ENCODE measurements at regions not wholly inside any gene's neighbourhood (a gene's known extent, or its start where the extent isn't known, plus 50 kb on each side); places are given as distances from the start of the nearest gene placed in this dataset.

GRCh38 chr5:56354836-56355235 is 121.7 kb upstream of the ANKRD55 start:
- no peaks in the 10 kb centered on the region for H3K4me1 Mint-ChIP-seq
- ChIA-PET POLR2A (no interaction called here), CTCF (interaction anchor here (0.8 kb wide), 1 partner anchor 18 kb away, joined by 3 read pairs; no protein-coding TSS in a partner anchor)
- DNase-seq = no peak
- H3K27ac Mint-ChIP-seq = no peak overlapping the region
- no peak overlapping the region for H3K4me3 Mint-ChIP-seq
- peaks cover 1% of the 10 kb centered on the region for H3K36me3 Mint-ChIP-seq (ENCODE audit: low read depth)
- peaks cover 2% of the 10 kb centered on the region for H3K9me3 Mint-ChIP-seq
- no peaks in the 10 kb centered on the region for H3K27me3 Mint-ChIP-seq

GRCh38 chr5:56352808-56353590 is 119.9 kb upstream of the ANKRD55 start:
- H3K4me1 Mint-ChIP-seq = no peaks in the 10 kb centered on the region
- no peak for DNase-seq
- H3K9me3 Mint-ChIP-seq = peaks cover 2% of the 10 kb centered on the region
- no peaks in the 10 kb centered on the region for H3K27me3 Mint-ChIP-seq
- H3K4me3 Mint-ChIP-seq = no peak overlapping the region
- no peak overlapping the region for H3K27ac Mint-ChIP-seq
- peaks cover 1% of the 10 kb centered on the region for H3K36me3 Mint-ChIP-seq (ENCODE audit: low read depth)
- ChIA-PET CTCF (interaction anchor here (1.0 to 2.4 kb wide), 2 partner anchors 23 to 438 kb away, joined by 3 to 5 read pairs; no protein-coding TSS in a partner anchor), POLR2A (no interaction called here)

- H3K27me3 Mint-ChIP-seq = no peaks in the 10 kb centered on the region
- peaks cover 8% of the 10 kb centered on the region for H3K9me3 Mint-ChIP-seq
- H3K36me3 Mint-ChIP-seq (ENCODE audit: low read depth) = no peaks in the 10 kb centered on the region
- H3K4me1 Mint-ChIP-seq = no peaks in the 10 kb centered on the region
- no peak for DNase-seq
- POLR2A ChIA-PET = interaction anchor here (0.6 kb wide), 1 partner anchor 381 kb away, joined by 6 read pairs; no protein-coding TSS in a partner anchor
- H3K4me3 Mint-ChIP-seq = no peak overlapping the region
- CTCF ChIA-PET = interaction anchor here (0.6 to 3.5 kb wide), 4 partner anchors 18 to 1801 kb away, joined by 3 to 9 read pairs (median 4); no protein-coding TSS in a partner anchor
- no peak overlapping the region for H3K27ac Mint-ChIP-seq
These were observed 117.6 kb upstream of the ANKRD55 start for GRCh38 chr5:56350597-56351170.

- ChIA-PET CTCF (interaction anchor here (0.6 to 3.5 kb wide), 2 partner anchors 17 to 23 kb away, joined by 3 to 9 read pairs; no protein-coding TSS in a partner anchor), POLR2A (no interaction called here)
- Mint-ChIP-seq H3K27ac (no peak overlapping the region), H3K36me3 (ENCODE audit: low read depth) (no peaks in the 10 kb centered on the region), H3K9me3 (peaks cover 8% of the 10 kb centered on the region), H3K4me3 (no peak overlapping the region), H3K4me1 (no peaks in the 10 kb centered on the region), H3K27me3 (no peaks in the 10 kb centered on the region)
- no peak for DNase-seq
These were observed 117.0 kb upstream of the ANKRD55 start for GRCh38 chr5:56350011-56350596.

GRCh38 chr5:56349461-56349860 is 116.3 kb upstream of the ANKRD55 start:
- no peaks in the 10 kb centered on the region for H3K36me3 Mint-ChIP-seq (ENCODE audit: low read depth)
- H3K4me3 Mint-ChIP-seq = no peak overlapping the region
- no peak for DNase-seq
- ChIA-PET CTCF (interaction anchor here (3.5 kb wide), 1 partner anchor 17 kb away, joined by 9 read pairs; no protein-coding TSS in a partner anchor), POLR2A (no interaction called here)
- no peak overlapping the region for H3K27ac Mint-ChIP-seq
- H3K9me3 Mint-ChIP-seq = peaks cover 8% of the 10 kb centered on the region
- H3K4me1 Mint-ChIP-seq = no peaks in the 10 kb centered on the region
- H3K27me3 Mint-ChIP-seq = no peaks in the 10 kb centered on the region

GRCh38 chr5:56346741-56347535 is 113.8 kb upstream of the ANKRD55 start:
- Mint-ChIP-seq H3K27ac (no peak overlapping the region), H3K9me3 (peaks cover 14% of the 10 kb centered on the region), H3K4me1 (peaks cover 5% of the 10 kb centered on the region), H3K4me3 (no peak overlapping the region), H3K36me3 (ENCODE audit: low read depth) (peaks cover 2% of the 10 kb centered on the region), H3K27me3 (no peaks in the 10 kb centered on the region)
- POLR2A ChIA-PET = no interaction called here
- DNase-seq = no peak
- CTCF ChIA-PET = no interaction called here

- no peaks in the 10 kb centered on the region for H3K27me3 Mint-ChIP-seq
- ChIA-PET POLR2A (no interaction called here), CTCF (no interaction called here)
- no peak overlapping the region for H3K4me3 Mint-ChIP-seq
- H3K4me1 Mint-ChIP-seq = peaks cover 7% of the 10 kb centered on the region
- DNase-seq = no peak
- peaks cover 2% of the 10 kb centered on the region for H3K36me3 Mint-ChIP-seq (ENCODE audit: low read depth)
- no peak overlapping the region for H3K27ac Mint-ChIP-seq
- H3K9me3 Mint-ChIP-seq = peaks cover 14% of the 10 kb centered on the region
These were observed 113.0 kb upstream of the ANKRD55 start for GRCh38 chr5:56346044-56346710.

- peaks cover 14% of the 10 kb centered on the region for H3K9me3 Mint-ChIP-seq
- POLR2A ChIA-PET = no interaction called here
- H3K27ac Mint-ChIP-seq = no peak overlapping the region
These were observed 112.2 kb upstream of the ANKRD55 start for GRCh38 chr5:56345352-56345751.

GRCh38 chr5:56344594-56344993 is 111.5 kb upstream of the ANKRD55 start:
- Mint-ChIP-seq H3K9me3 (peaks cover 15% of the 10 kb centered on the region), H3K4me3 (no peak overlapping the region), H3K36me3 (ENCODE audit: low read depth) (peaks cover 2% of the 10 kb centered on the region), H3K27me3 (no peaks in the 10 kb centered on the region), H3K27ac (no peak overlapping the region), H3K4me1 (peaks cover 7% of the 10 kb centered on the region)
- ChIA-PET CTCF (no interaction called here), POLR2A (no interaction called here)
- DNase-seq = no peak

More at GRCh38 chr5:56345352-56345751, 112.2 kb upstream of the ANKRD55 start:
- Mint-ChIP-seq H3K4me1 (peaks cover 7% of the 10 kb centered on the region), H3K27me3 (no peaks in the 10 kb centered on the region), H3K4me3 (no peak overlapping the region), H3K36me3 (ENCODE audit: low read depth) (peaks cover 2% of the 10 kb centered on the region)
- no peak for DNase-seq
- CTCF ChIA-PET = no interaction called here

GRCh38 chr5:56343988-56344387 is 110.9 kb upstream of the ANKRD55 start:
- peaks cover 7% of the 10 kb centered on the region for H3K4me1 Mint-ChIP-seq
- no peak overlapping the region for H3K27ac Mint-ChIP-seq
- no peaks in the 10 kb centered on the region for H3K27me3 Mint-ChIP-seq
- H3K9me3 Mint-ChIP-seq = peaks cover 19% of the 10 kb centered on the region
- CTCF ChIA-PET = no interaction called here
- H3K4me3 Mint-ChIP-seq = no peak overlapping the region
- POLR2A ChIA-PET = no interaction called here
- peaks cover 2% of the 10 kb centered on the region for H3K36me3 Mint-ChIP-seq (ENCODE audit: low read depth)
- DNase-seq = no peak

GRCh38 chr5:56342616-56343015 is 109.5 kb upstream of the ANKRD55 start:
- Mint-ChIP-seq H3K4me1 (peaks cover 9% of the 10 kb centered on the region), H3K27me3 (peaks cover 1% of the 10 kb centered on the region), H3K27ac (no peak overlapping the region), H3K36me3 (ENCODE audit: low read depth) (peaks cover 2% of the 10 kb centered on the region), H3K4me3 (no peak overlapping the region), H3K9me3 (peaks cover 23% of the 10 kb centered on the region)
- ChIA-PET CTCF (interaction anchor here (0.5 to 1.6 kb wide), 3 partner anchors 10 to 1052 kb away, joined by 3 to 10 read pairs (median 4); no protein-coding TSS in a partner anchor), POLR2A (no interaction called here)
- DNase-seq = no peak

Measured in activated CD4-positive, alpha-beta T cell treated with anti-CD3 and anti-CD28 coated beads, Interleukin-2, amount 10 ng/mL, durations not matched to agents 7 days and 5 days (primary cell).